GM06990 (cell line): ENCODE measurements at regions not wholly inside any gene's neighbourhood (a gene's known extent, or its start where the extent isn't known, plus 50 kb on each side); places are given as distances from the start of the nearest gene placed in this dataset.
"Not testable (repeated sequence)": the region's sequence is repeated elsewhere in the genome, so short reads cannot be mapped to it uniquely, and the experiment has no call there.

Experiments
- DNase-seq: peaks from one replicate; pipeline ENCODE4 v3.0.0-alpha.2; 2011; ENCODE audit not compliant: insufficient read length; ENCODE audit errors: extremely low read depth
- H3K27me3 ChIP-seq: replicated peaks from 2 replicates; pipeline ENCODE4 v1.6.0; 2011; ENCODE audit warnings: low read length; ENCODE audit not compliant: control insufficient read depth, insufficient read depth
- H3K36me3 ChIP-seq: 2 replicates; pipeline ENCODE4 v1.5.1; 2011; ENCODE audit warnings: low read length; ENCODE audit not compliant: control insufficient read depth, insufficient read depth
- H3K4me3 ChIP-seq: replicated peaks from 2 replicates; pipeline ENCODE4 v1.5.1; 2011; ENCODE audit warnings: low read depth, mild to moderate bottlenecking, control low read depth, low read length
- CTCF ChIP-seq: IDR thresholded peaks from 2 replicates; pipeline ENCODE4 v1.5.1; 2011; ENCODE audit warnings: low read length, control low read depth, mild to moderate bottlenecking, inconsistent platforms; ENCODE audit not compliant: insufficient read depth, poor library complexity, severe bottlenecking

DNA sequence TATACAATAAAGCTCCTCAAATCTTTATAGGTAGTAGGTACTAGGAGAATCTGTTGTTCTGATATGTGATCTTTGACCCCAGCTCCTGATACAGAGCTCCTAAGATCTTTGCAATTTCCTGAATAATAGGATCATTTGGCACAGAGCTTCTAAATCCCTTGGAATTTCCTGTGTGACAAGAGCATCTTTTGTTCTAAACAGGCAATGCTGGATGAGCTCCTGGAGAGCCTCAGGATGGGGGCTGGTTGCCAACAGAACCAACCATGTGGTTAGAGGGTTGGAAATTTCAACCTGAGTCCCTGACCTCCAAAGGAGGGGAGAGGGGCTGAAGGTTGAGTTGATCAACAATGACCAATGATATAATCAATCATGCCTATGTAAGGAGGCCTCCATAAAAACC is 629.0 kb downstream of the CCSER2 start:
- H3K27me3 ChIP-seq = no peaks in the 10 kb centered on the region; the same call in 1 of the 2 replicates
- H3K4me3 ChIP-seq = no peak overlapping the region
- DNase-seq = no peak
- H3K36me3 ChIP-seq = no peaks in the 10 kb centered on the region
- no peak for TF ChIP-seq CTCF

GRCh38 chr10:84965468-84965867 is 637.1 kb downstream of the CCSER2 start:
- Histone ChIP-seq H3K4me3 (no peak overlapping the region), H3K36me3 (no peaks in the 10 kb centered on the region), H3K27me3 (no peaks in the 10 kb centered on the region)
- no peak for DNase-seq
- no peak for TF ChIP-seq CTCF

DNA sequence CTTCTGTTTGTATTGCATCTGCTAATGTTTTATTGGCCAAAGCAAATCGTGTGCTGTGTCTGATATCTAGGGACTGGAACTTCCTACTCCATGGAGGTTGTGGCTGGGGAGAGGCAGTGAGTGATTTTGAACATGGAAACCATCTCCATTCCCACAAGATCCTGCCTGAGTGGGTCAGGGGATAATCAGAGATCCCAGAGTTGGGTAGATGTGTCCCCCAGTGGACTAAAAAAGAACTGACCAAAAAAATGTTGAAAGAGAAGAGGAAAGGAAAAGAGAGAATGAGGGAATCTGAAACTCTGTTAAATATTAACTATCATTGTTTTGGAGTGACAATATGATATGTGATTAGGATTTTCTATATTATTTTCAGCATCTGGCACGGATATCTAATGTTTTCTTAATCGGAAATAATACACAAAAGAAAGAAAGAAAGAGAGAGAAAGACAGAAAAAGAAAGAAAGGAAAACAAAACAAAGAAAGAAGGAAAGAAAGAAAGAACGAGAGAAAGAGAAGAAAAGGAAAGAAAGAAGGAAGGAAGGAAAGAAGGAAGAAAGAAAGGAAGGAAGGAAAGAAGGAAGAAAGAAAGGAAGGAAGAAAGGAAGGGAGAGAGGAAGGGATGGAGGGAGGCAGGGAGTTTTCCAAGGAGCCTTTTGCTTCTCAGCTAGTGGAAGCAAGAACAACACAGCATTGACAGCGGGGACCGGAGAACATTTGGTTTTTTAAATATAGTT is 638.5 kb downstream of the CCSER2 start:
- no peak overlapping the region for H3K4me3 ChIP-seq
- no peaks in the 10 kb centered on the region for H3K27me3 ChIP-seq
- no peak for DNase-seq
- no peak for TF ChIP-seq CTCF
- H3K36me3 ChIP-seq = no peaks in the 10 kb centered on the region

GRCh38 chr10:84969297-84969696 is 640.9 kb downstream of the CCSER2 start:
- not testable (repeated sequence) for DNase-seq, H3K4me3 ChIP-seq, H3K27me3 ChIP-seq, H3K36me3 ChIP-seq

DNA sequence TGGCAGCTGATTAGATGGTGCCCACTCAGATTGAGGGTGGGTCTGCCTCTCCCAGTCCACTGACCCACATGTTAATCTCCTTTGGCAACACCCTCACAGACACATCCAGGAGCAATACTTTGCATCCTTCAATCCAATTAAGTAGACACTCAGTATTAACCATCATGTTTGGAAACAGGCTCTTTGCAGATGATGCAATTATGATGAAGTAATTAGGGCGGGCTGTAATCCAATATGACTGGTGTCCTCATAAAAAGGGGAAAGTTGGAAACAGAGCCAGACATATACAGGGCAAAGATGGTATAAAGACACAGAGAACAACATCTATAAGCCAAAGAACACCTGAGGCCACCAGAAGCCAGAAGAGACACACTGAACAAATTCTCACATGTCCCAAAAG is 658.6 kb downstream of the CCSER2 start:
- Histone ChIP-seq H3K36me3 (no peaks in the 10 kb centered on the region), H3K4me3 (no peak overlapping the region), H3K27me3 (no peaks in the 10 kb centered on the region)
- TF ChIP-seq CTCF = no peak
- no peak for DNase-seq

DNA sequence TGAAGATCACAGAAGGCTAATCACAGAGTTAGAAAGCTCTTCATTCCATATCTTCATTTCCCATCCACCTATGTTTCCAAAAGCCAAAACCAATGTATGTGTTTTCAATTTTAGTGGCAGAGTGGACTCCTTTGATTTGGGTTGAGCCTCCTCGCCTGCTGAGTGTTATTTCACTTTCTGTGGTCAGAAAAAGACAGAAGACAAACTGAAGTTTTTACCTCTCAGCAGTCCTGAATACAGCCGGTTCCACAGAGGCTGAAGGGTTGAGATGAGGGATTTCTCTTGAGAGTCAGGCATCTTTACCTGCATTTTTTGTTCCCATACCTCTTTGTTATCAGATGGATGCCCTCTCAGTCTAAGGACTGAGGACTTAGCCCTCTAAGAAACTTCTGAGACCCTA is 659.6 kb downstream of the CCSER2 start:
- no peak overlapping the region for H3K4me3 ChIP-seq
- no peak for TF ChIP-seq CTCF
- DNase-seq = no peak
- no peaks in the 10 kb centered on the region for H3K27me3 ChIP-seq
- no peaks in the 10 kb centered on the region for H3K36me3 ChIP-seq
